SU-DHL-6 (cell line): ENCODE measurements at regions not wholly inside any gene's neighbourhood (a gene's known extent, or its start where the extent isn't known, plus 50 kb on each side); places are given as distances from the start of the nearest gene placed in this dataset.

Experiments
- H2AFZ ChIP-seq: fragments of 200-600 bp; sonication (generic); 2 replicates; pipeline ENCODE4 v1.6.1; 2014; ENCODE audit warnings: low read depth, mild to moderate bottlenecking, moderate library complexity, mixed read lengths, antibody characterized with exemption, low read length; ENCODE audit not compliant: severe bottlenecking
- H3F3A ChIP-seq: fragments of 200-600 bp; shearing (Covaris generic); 2 replicates; pipeline ENCODE4 v1.6.0; 2016; ENCODE audit warnings: antibody characterized with exemption, mild to moderate bottlenecking; ENCODE audit not compliant: insufficient read depth
- H3K27ac ChIP-seq: fragments of 200-600 bp; sonication (generic); 2 replicates; pipeline ENCODE4 v1.5.1; 2016; ENCODE audit warnings: low read depth, mild to moderate bottlenecking, low read length, moderate library complexity, mixed read lengths
- H3K27me3 ChIP-seq: fragments of 200-600 bp; sonication (generic), shearing (Covaris generic); 2 replicates; pipeline ENCODE4 v1.6.0; 2014; ENCODE audit warnings: mild to moderate bottlenecking, low read length
- H3K36me3 ChIP-seq: fragments of 200-600 bp; sonication (generic); 2 replicates; pipeline ENCODE4 v1.6.1; 2014; ENCODE audit warnings: mild to moderate bottlenecking, low read length, mixed read lengths
- H3K4me2 ChIP-seq: fragments of 300-600, 200-600 bp; shearing (Covaris generic), sonication (generic); 2 replicates; pipeline ENCODE4 v1.6.0; 2014; ENCODE audit warnings: low read length, low read depth, mild to moderate bottlenecking; ENCODE audit not compliant: poor library complexity, severe bottlenecking
- H3K4me3 ChIP-seq: fragments of 200-600 bp; sonication (generic); 2 replicates; pipeline ENCODE4 v1.5.1; 2014; ENCODE audit warnings: antibody characterized with exemption, low read length, mild to moderate bottlenecking, mixed read lengths; ENCODE audit not compliant: insufficient read depth, poor library complexity, severe bottlenecking
- H3K79me2 ChIP-seq: fragments of 200-600 bp; sonication (generic); 2 replicates; pipeline ENCODE4 v1.6.1; 2014; ENCODE audit warnings: mild to moderate bottlenecking, low read length, moderate library complexity; ENCODE audit not compliant: insufficient read depth
- H3K9ac ChIP-seq: fragments of 200-600 bp; sonication (generic); 2 replicates; pipeline ENCODE4 v1.7.0; 2014; ENCODE audit warnings: mild to moderate bottlenecking, low read length
- H3K9me2 ChIP-seq: fragments of 200-600 bp; sonication (generic); replicated peaks from 2 replicates; pipeline ENCODE4 v1.6.1; 2014; ENCODE audit warnings: low read length; ENCODE audit not compliant: insufficient read depth
- H3K9me3 ChIP-seq: fragments of 200-600 bp; sonication (generic); 2 replicates; pipeline ENCODE4 v1.6.1; 2014; ENCODE audit warnings: low read length, mixed read lengths; ENCODE audit not compliant: insufficient read depth
- H4K20me1 ChIP-seq: fragments of 200-600 bp; sonication (generic); 2 replicates; pipeline ENCODE4 v1.6.1; 2014; ENCODE audit warnings: low read depth, mild to moderate bottlenecking, antibody characterized with exemption, low read length, moderate library complexity, mixed read lengths
- CTCF ChIP-seq: fragments of 200-600 bp; sonication (generic); IDR thresholded peaks from one replicate; pipeline ENCODE4 v1.5.1; 2017; ENCODE audit warnings: antibody characterized with exemption, mild to moderate bottlenecking, low read length, moderate library complexity; ENCODE audit not compliant: insufficient read depth, poor library complexity, severe bottlenecking
- EZH2phosphoT487 ChIP-seq: fragments of 200-600 bp; sonication (generic), shearing (Covaris generic); conservative IDR thresholded peaks from 2 replicates; pipeline ENCODE4 v1.6.1; 2018; ENCODE audit warnings: mild to moderate bottlenecking, antibody characterized with exemption, low read length, moderate library complexity, mixed read lengths

GRCh38 chr21:18801468-18801867 lies 397.9 kb upstream of the TMPRSS15 start:
- Histone ChIP-seq H3K9ac (no peak overlapping the region), H3K27me3 (no peaks in the 10 kb centered on the region), H3K27ac (no peak overlapping the region), H3K79me2 (no peaks in the 10 kb centered on the region), H4K20me1 (no peaks in the 10 kb centered on the region), H2AFZ (no peak overlapping the region), H3K9me3 (no peaks in the 10 kb centered on the region), H3K4me3 (no peak overlapping the region), H3K36me3 (no peaks in the 10 kb centered on the region), H3K4me2 (no peak overlapping the region), H3K9me2 (no peaks in the 10 kb centered on the region), H3F3A (no peaks in the 10 kb centered on the region)
- no peak for TF ChIP-seq EZH2phosphoT487
- peak; percentile 11 for TF ChIP-seq CTCF

- no peaks in the 10 kb centered on the region for H3F3A ChIP-seq
- no peak overlapping the region for H3K27ac ChIP-seq
- no peak overlapping the region for H3K9ac ChIP-seq
- no peak overlapping the region for H3K4me2 ChIP-seq
- no peak for TF ChIP-seq CTCF
- no peak for TF ChIP-seq EZH2phosphoT487
- no peaks in the 10 kb centered on the region for H3K79me2 ChIP-seq
- no peaks in the 10 kb centered on the region for H3K36me3 ChIP-seq
- no peaks in the 10 kb centered on the region for H3K9me2 ChIP-seq
- H3K27me3 ChIP-seq: no peaks in the 10 kb centered on the region
- no peak overlapping the region for H3K4me3 ChIP-seq
- H4K20me1 ChIP-seq: no peaks in the 10 kb centered on the region
- H2AFZ ChIP-seq: peak overlapping the region; percentile 70
- no peaks in the 10 kb centered on the region for H3K9me3 ChIP-seq
These were observed 400.0 kb upstream of the TMPRSS15 start for GRCh38 chr21:18803624-18804023.

GRCh38 chr21:18810136-18810535 lies 406.6 kb upstream of the TMPRSS15 start:
- Histone ChIP-seq H3K4me2 (no peak overlapping the region), H3K9ac (no peak overlapping the region), H3F3A (no peaks in the 10 kb centered on the region), H3K36me3 (no peaks in the 10 kb centered on the region), H3K27me3 (no peaks in the 10 kb centered on the region), H4K20me1 (no peaks in the 10 kb centered on the region), H2AFZ (no peak overlapping the region), H3K4me3 (no peak overlapping the region), H3K27ac (no peak overlapping the region), H3K9me3 (no peaks in the 10 kb centered on the region; the same call in 1 of the 2 replicates), H3K79me2 (no peaks in the 10 kb centered on the region), H3K9me2 (no peaks in the 10 kb centered on the region)
- TF ChIP-seq CTCF (no peak), EZH2phosphoT487 (no peak)

- Histone ChIP-seq H3K9ac (no peak overlapping the region), H3K9me3 (peaks cover 8% of the 10 kb centered on the region), H3K79me2 (no peaks in the 10 kb centered on the region), H2AFZ (no peak overlapping the region), H4K20me1 (no peaks in the 10 kb centered on the region), H3K4me3 (no peak overlapping the region), H3K27ac (no peak overlapping the region), H3K27me3 (no peaks in the 10 kb centered on the region), H3K36me3 (no peaks in the 10 kb centered on the region), H3F3A (no peaks in the 10 kb centered on the region), H3K4me2 (no peak overlapping the region), H3K9me2 (no peaks in the 10 kb centered on the region)
- no peak for TF ChIP-seq CTCF
- TF ChIP-seq EZH2phosphoT487: no peak
These were observed 408.7 kb upstream of the TMPRSS15 start for GRCh38 chr21:18812308-18812707.
